GM19372 (cell line): ENCODE measurements at regions not wholly inside any gene's neighbourhood (a gene's known extent, or its start where the extent isn't known, plus 50 kb on each side); places are given as distances from the start of the nearest gene placed in this dataset.

Experiments
- ATAC-seq: cut with Tn5 transposase; IDR thresholded peaks from one replicate; pipeline ENCODE4 v1.9.1; 2021; ENCODE audit warnings: mild to moderate bottlenecking, low read depth, moderate library complexity; ENCODE audit not compliant: unreplicated experiment

- ATAC-seq: no peak
Measured at GRCh38 chr11:19661827-19662226, 50.8 kb upstream of the NAV2 start.

GRCh38 chr11:19660076-19660475 lies 52.6 kb upstream of the NAV2 start:
- ATAC-seq: peak; percentile 99

GRCh38 chr11:19659529-19659928 lies 53.1 kb upstream of the NAV2 start:
- no peak for ATAC-seq

- no peak for ATAC-seq
Measured at GRCh38 chr11:19658344-19658743, 54.3 kb upstream of the NAV2 start.

- ATAC-seq: no peak
Measured at GRCh38 chr11:19656140-19656541, 56.5 kb upstream of the NAV2 start.

GRCh38 chr11:19652623-19653375 lies 59.8 kb upstream of the NAV2 start:
- ATAC-seq: no peak

GRCh38 chr11:19651653-19652052 lies 61.0 kb upstream of the NAV2 start:
- no peak for ATAC-seq

- ATAC-seq: no peak
Measured at GRCh38 chr11:19651028-19651427, 61.6 kb upstream of the NAV2 start.

- ATAC-seq: no peak
Measured at GRCh38 chr11:19650467-19650866, 62.2 kb upstream of the NAV2 start.

- no peak for ATAC-seq
Measured at GRCh38 chr11:19649751-19650150, 62.9 kb upstream of the NAV2 start.

GRCh38 chr11:19648321-19648720 lies 64.3 kb upstream of the NAV2 start:
- no peak for ATAC-seq

- no peak for ATAC-seq
Measured at GRCh38 chr11:19647816-19648215, 64.8 kb upstream of the NAV2 start.

- ATAC-seq: no peak
Measured at GRCh38 chr11:19646921-19647320, 65.7 kb upstream of the NAV2 start.

GRCh38 chr11:19646308-19646707 lies 66.3 kb upstream of the NAV2 start:
- no peak for ATAC-seq

- ATAC-seq: no peak
Measured at GRCh38 chr11:19644316-19644715, 68.3 kb upstream of the NAV2 start.

- ATAC-seq: no peak
Measured at GRCh38 chr11:19642185-19643158, 70.2 kb upstream of the NAV2 start.

- no peak for ATAC-seq
Measured at GRCh38 chr11:19639603-19640105, 73.0 kb upstream of the NAV2 start.

GRCh38 chr11:19635332-19635731 lies 77.3 kb upstream of the NAV2 start:
- no peak for ATAC-seq

GRCh38 chr11:19633276-19633675 lies 79.4 kb upstream of the NAV2 start:
- ATAC-seq: no peak

GRCh38 chr11:19632499-19632834 lies 80.2 kb upstream of the NAV2 start:
- ATAC-seq: no peak

- no peak for ATAC-seq
Measured at GRCh38 chr11:19631712-19632498, 80.7 kb upstream of the NAV2 start.
